Right atrium auricular region (tissue), 2 donors: ENCODE measurements at regions not wholly inside any gene's neighbourhood (a gene's known extent, or its start where the extent isn't known, plus 50 kb on each side); places are given as distances from the start of the nearest gene placed in this dataset.
"Not testable (repeated sequence)": the region's sequence is repeated elsewhere in the genome, so short reads cannot be mapped to it uniquely, and the experiment has no call there.

Experiments used
- DNase-seq: peaks from one replicate; pipeline ENCODE4 v3.0.0-alpha.2; 2019; ENCODE audit warnings: low spot score
- H3K27ac ChIP-seq, 2 donors: fragments of 200-600 bp; sonication (generic); 1 replicate in 1 of 2; 2 replicates in 1 of 2; pipeline ENCODE4 v1.5.1; 2016 to 2019
- H3K27me3 ChIP-seq, 2 donors: fragments of 200-600 bp; sonication (generic); one replicate each; pipeline versions ENCODE4 v1.5.1 to v1.6.0; 2017 to 2019
- H3K36me3 ChIP-seq: fragments of 200-600 bp; sonication (generic); one replicate; pipeline ENCODE4 v1.5.1; 2016
- H3K4me1 ChIP-seq, 2 donors: fragments of 200-600 bp; sonication (generic); one replicate each; pipeline versions ENCODE4 v1.5.1 to v1.6.0; 2017 to 2019
- H3K4me3 ChIP-seq, 2 donors: fragments of 200-600 bp; sonication (generic); 1 replicate in 1 of 2; 2 replicates in 1 of 2; pipeline ENCODE4 v1.5.1; 2017 to 2019; ENCODE audit warnings: mild to moderate bottlenecking in 1 of 2, moderate library complexity in 1 of 2
- H3K9me3 ChIP-seq, 2 donors: fragments of 200-600 bp; sonication (generic); one replicate each; pipeline ENCODE4 v1.5.1; 2019
- CTCF ChIP-seq, 2 donors: fragments of 200-600 bp; sonication (generic); IDR thresholded peaks; one replicate each; pipeline ENCODE4 v1.5.1; 2019; ENCODE audit warnings: antibody characterized with exemption in 2 of 2

GRCh38 chr1:121081625-121082199 is 102.4 kb downstream of the FAM72B start:
- not testable (repeated sequence) for H3K27ac ChIP-seq, H3K4me1 ChIP-seq

DNA sequence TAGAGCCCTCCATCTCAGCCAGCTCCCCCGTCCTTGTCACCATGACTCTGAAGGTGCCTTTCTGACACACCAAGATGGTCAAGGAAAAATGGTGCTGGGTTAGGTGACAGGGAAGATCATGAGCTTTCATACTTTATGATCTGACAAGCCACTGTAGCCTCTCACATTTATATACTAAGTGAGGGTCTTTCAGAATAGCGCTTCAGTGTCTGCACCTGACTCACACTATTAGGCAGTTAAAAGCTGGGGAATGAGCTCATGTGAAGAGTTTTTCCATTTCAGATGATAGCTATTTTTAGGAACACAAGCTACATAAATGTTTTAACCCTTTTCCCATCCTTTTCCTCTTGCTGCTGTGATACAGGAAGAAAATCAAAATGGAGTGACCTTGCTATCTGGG is 101.1 kb downstream of the FAM72B start:
- H3K4me3 ChIP-seq, DNase-seq, H3K4me1 ChIP-seq, H3K36me3 ChIP-seq, H3K27me3 ChIP-seq, H3K9me3 ChIP-seq, H3K27ac ChIP-seq: not testable (repeated sequence)

More at GRCh38 chr1:121081625-121082199, 102.4 kb downstream of the FAM72B start:
- not testable (repeated sequence) for H3K36me3 ChIP-seq, DNase-seq, H3K27me3 ChIP-seq, H3K9me3 ChIP-seq, H3K4me3 ChIP-seq

- H3K4me1 ChIP-seq, H3K4me3 ChIP-seq, H3K36me3 ChIP-seq, DNase-seq, H3K27ac ChIP-seq, H3K9me3 ChIP-seq, H3K27me3 ChIP-seq: not testable (repeated sequence)
Measured at GRCh38 chr1:121086249-121086648, 97.9 kb downstream of the FAM72B start.

GRCh38 chr1:121087221-121087620 is 96.9 kb downstream of the FAM72B start:
- not testable (repeated sequence) for H3K27me3 ChIP-seq, H3K36me3 ChIP-seq, H3K4me3 ChIP-seq, H3K4me1 ChIP-seq, DNase-seq, H3K9me3 ChIP-seq, H3K27ac ChIP-seq

GRCh38 chr1:121088568-121088967 is 95.6 kb downstream of the FAM72B start:
- not testable (repeated sequence) for H3K27me3 ChIP-seq, H3K9me3 ChIP-seq, H3K4me1 ChIP-seq, H3K4me3 ChIP-seq, H3K27ac ChIP-seq, H3K36me3 ChIP-seq, DNase-seq

GRCh38 chr1:121092329-121092968 is 91.7 kb downstream of the FAM72B start:
- H3K4me3 ChIP-seq, H3K27ac ChIP-seq, DNase-seq, H3K4me1 ChIP-seq, H3K36me3 ChIP-seq, H3K27me3 ChIP-seq, H3K9me3 ChIP-seq: not testable (repeated sequence)

DNA sequence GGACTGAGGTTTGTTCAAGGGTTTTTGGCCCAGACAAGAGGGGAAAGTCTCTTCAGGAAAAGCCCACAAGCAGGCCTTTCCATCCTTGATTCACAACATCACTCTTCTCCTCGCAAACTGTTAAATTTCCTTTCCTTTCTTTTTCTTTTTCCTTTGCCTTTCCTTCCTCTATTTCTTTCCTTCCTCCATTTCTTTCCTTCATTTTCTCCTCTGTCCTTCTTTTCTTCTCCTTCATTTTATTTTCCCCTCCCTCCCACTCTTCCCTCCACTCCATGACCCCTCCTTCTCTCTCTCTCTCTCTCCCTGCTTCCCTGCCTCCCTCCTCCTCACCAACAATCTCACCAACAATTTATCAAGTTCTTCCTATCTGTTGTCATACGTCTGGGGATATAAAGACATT is 89.1 kb downstream of the FAM72B start:
- H3K36me3 ChIP-seq, H3K27ac ChIP-seq, H3K27me3 ChIP-seq, H3K9me3 ChIP-seq, DNase-seq, H3K4me3 ChIP-seq, H3K4me1 ChIP-seq: not testable (repeated sequence)

DNA sequence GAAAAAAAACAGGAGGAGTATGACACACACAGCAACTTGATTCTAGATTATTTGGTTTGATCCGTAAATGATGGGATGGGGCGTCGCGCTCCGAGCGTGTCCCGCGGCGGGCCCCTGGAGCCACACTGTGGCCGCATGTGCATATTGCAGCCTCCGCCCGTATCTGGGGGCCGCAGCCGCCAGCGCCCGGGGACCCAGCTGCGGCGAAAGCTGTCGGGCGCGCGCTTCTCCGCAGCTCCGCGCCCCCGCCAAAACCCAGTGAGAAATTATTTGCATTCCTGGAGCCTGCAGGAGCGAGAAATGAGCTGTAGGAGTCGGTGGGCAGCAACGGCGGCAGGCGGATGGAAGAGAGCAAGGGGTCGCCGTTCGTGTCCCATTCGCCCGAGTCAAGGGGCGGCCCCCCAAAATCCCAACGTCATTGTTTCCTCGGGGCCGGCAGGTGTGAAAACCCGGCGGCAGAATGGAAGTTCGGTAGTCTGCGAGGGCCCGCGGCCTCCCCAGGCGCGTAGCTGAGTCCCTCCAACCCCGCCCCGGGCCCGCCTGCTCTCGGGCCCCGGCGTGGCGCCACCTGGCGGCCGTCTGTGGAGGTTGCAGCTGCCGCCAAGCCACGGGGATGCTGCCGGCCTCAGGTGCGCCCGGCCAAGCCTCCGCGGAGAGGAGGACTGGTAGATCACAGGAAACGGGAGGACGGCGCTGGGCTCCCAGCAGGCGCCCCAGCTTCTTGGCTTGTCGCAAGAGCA is 86.8 kb downstream of the FAM72B start:
- H3K27me3 ChIP-seq, H3K36me3 ChIP-seq, H3K4me1 ChIP-seq, H3K9me3 ChIP-seq: not testable (repeated sequence)
- peak; percentile 75 for DNase-seq
- TF ChIP-seq CTCF (IDR thresholded peaks at IDR 0.05) = peak; percentile 71 to 81
- peak overlapping the region; percentile 36 to 51 for H3K4me3 ChIP-seq
- peak overlapping the region; percentile 43 to 59 for H3K27ac ChIP-seq

- DNase-seq, H3K4me1 ChIP-seq, H3K27me3 ChIP-seq, H3K9me3 ChIP-seq, H3K36me3 ChIP-seq, H3K27ac ChIP-seq: not testable (repeated sequence)
- H3K4me3 ChIP-seq = peak overlapping the region in 1 of 2 donors; percentile 51
Measured at GRCh38 chr1:121097867-121098215, 86.3 kb downstream of the FAM72B start.

- H3K27ac ChIP-seq, DNase-seq, H3K27me3 ChIP-seq, H3K36me3 ChIP-seq, H3K4me3 ChIP-seq, H3K4me1 ChIP-seq, H3K9me3 ChIP-seq: not testable (repeated sequence)
Measured at GRCh38 chr1:121109025-121109424, 75.1 kb downstream of the FAM72B start.

- not testable (repeated sequence) for H3K4me1 ChIP-seq, DNase-seq, H3K9me3 ChIP-seq, H3K36me3 ChIP-seq, H3K27me3 ChIP-seq
- Histone ChIP-seq H3K27ac (peak overlapping the region; percentile 59 to 62), H3K4me3 (peak overlapping the region; percentile 38 to 52)
Measured at GRCh38 chr1:121116522-121117297, 67.4 kb downstream of the FAM72B start.

GRCh38 chr1:121117298-121117611 is 66.9 kb downstream of the FAM72B start:
- H3K9me3 ChIP-seq, H3K4me1 ChIP-seq, DNase-seq, H3K36me3 ChIP-seq, H3K27me3 ChIP-seq: not testable (repeated sequence)
- Histone ChIP-seq H3K27ac (peak overlapping the region; percentile 59 to 62), H3K4me3 (peak overlapping the region; percentile 38 to 52)

DNA sequence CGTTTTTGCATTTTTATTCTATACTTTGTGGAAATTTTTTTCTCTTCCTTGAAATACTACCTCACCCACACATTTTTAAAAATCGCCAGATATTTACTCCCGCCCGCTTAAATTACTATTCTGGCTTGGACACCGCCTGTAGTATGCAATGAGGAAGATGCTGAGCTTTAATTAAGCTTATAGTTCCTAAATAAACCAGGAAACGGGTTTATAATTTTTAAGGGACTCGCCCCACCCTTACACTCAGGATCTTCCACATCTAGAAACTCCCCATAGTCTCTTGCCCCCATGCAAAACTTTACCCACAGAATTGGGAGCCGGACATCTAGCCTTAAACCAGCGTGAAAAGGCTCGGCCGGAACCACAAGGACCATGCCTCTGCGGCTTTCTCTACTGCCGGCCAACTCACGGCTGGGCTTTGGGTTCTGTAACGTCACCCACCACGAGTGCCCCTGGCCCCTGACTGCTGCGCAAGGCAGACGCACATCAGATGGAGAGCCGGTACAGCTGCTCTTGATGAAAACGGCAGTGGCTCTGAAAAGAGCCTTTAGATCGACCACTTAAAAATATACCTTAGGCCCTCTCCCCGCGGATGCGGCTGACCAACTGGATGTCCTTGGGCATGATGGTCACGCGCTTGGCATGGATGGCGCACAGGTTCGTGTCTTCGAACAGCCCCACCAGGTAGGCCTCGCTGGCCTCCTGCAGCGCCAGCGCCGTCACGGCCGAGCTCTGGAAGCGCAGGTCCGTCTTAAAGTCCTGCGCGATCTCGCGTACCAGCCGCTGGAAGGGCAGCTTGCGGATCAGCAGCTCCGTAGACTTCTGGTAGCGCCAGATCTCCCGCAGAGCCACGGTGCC is 66.3 kb downstream of the FAM72B start:
- Histone ChIP-seq H3K27ac (peak overlapping the region; percentile 59 to 75), H3K4me3 (peak overlapping the region; percentile 30 to 53)
- DNase-seq, H3K4me1 ChIP-seq, H3K36me3 ChIP-seq, H3K9me3 ChIP-seq, H3K27me3 ChIP-seq: not testable (repeated sequence)
